ENCODE measurements at regions not wholly inside any gene's neighbourhood (a gene's known extent, or its start where the extent isn't known, plus 50 kb on each side); places are given as distances from the start of the nearest gene placed in this dataset.
"Not testable (repeated sequence)": the region's sequence is repeated elsewhere in the genome, so short reads cannot be mapped to it uniquely, and the experiment has no call there.

GRCh38 chr15:20345401-20345958 lies 196.1 kb downstream of the GOLGA6L6 start:
- no peak overlapping the region for H3K27ac ChIP-seq
- no peaks in the 10 kb centered on the region for H3K4me1 ChIP-seq
- TF ChIP-seq POLR2A (IDR thresholded peaks at IDR 0.05) (no peak), EP300 (IDR thresholded peaks at IDR 0.05) (no peak), CTCF (IDR thresholded peaks at IDR 0.05) (no peak)
- WGBS, 2 donors, result 69 to 83% methylated on average over 6 to 7 of the region's 7 CpGs
- no peaks in the 10 kb centered on the region for H3K27me3 ChIP-seq
- peaks cover 0 to 56% (median 7%) of the 10 kb centered on the region in 4 donors for H3K9me3 ChIP-seq
- no peaks in the 10 kb centered on the region for H3K36me3 ChIP-seq
- no peak overlapping the region for H3K4me3 ChIP-seq
- DNase-seq (ENCODE audit: low spot score in 2 of 2), result no peak

GRCh38 chr15:20344601-20345400 lies 196.8 kb downstream of the GOLGA6L6 start:
- TF ChIP-seq EP300 (IDR thresholded peaks at IDR 0.05) (no peak), POLR2A (IDR thresholded peaks at IDR 0.05) (no peak)
- no peaks in the 10 kb centered on the region for H3K27me3 ChIP-seq
- no peak overlapping the region for H3K4me3 ChIP-seq
- H3K36me3 ChIP-seq, result no peaks in the 10 kb centered on the region
- no peak for DNase-seq (ENCODE audit: low spot score in 2 of 2)
- no peak overlapping the region for H3K27ac ChIP-seq
- no peaks in the 10 kb centered on the region for H3K4me1 ChIP-seq
- H3K9me3 ChIP-seq, result peaks cover 0 to 60% (median 7%) of the 10 kb centered on the region in 4 donors
- WGBS, 2 donors, result 77 to 81% methylated on average over 12 of the region's 12 CpGs

- not testable (repeated sequence) for DNase-seq (ENCODE audit: low spot score in 2 of 2); H3K27ac ChIP-seq; H3K4me3 ChIP-seq; H3K36me3 ChIP-seq; H3K27me3 ChIP-seq; H3K4me1 ChIP-seq
- 68 to 78% methylated on average over 7 of the region's 10 CpGs for WGBS, 2 donors
- H3K9me3 ChIP-seq, result peaks cover 0 to 50% (median 7%) of the 10 kb centered on the region in 4 donors
Observed at GRCh38 chr15:20343395-20344211, 198.0 kb downstream of the GOLGA6L6 start.

- not testable (repeated sequence) for H3K27ac ChIP-seq; DNase-seq (ENCODE audit: low spot score in 2 of 2); H3K36me3 ChIP-seq; H3K4me1 ChIP-seq; H3K4me3 ChIP-seq; H3K27me3 ChIP-seq
- H3K9me3 ChIP-seq, result peaks cover 0 to 50% (median 7%) of the 10 kb centered on the region in 4 donors
- 50 to 52% methylated on average over 2 to 4 of the region's 4 CpGs for WGBS, 2 donors
Observed at GRCh38 chr15:20342601-20343394, 198.8 kb downstream of the GOLGA6L6 start.

- no peak for TF ChIP-seq POLR2A (IDR thresholded peaks at IDR 0.05)
- TF ChIP-seq CTCF (IDR thresholded peaks at IDR 0.05), result no peak
- no peak for TF ChIP-seq EP300 (IDR thresholded peaks at IDR 0.05)
- no peaks in the 10 kb centered on the region for H3K27me3 ChIP-seq
- no peak for DNase-seq (ENCODE audit: low spot score in 2 of 2)
- no peak overlapping the region for H3K27ac ChIP-seq
- H3K4me1 ChIP-seq, result no peaks in the 10 kb centered on the region
- H3K4me3 ChIP-seq, result no peak overlapping the region
- peaks cover 0 to 53% (median 7%) of the 10 kb centered on the region in 4 donors for H3K9me3 ChIP-seq
- 53 to 64% methylated on average over 5 of the region's 5 CpGs for WGBS, 2 donors
- H3K36me3 ChIP-seq, result no peaks in the 10 kb centered on the region
Observed at GRCh38 chr15:20341901-20342600, 199.5 kb downstream of the GOLGA6L6 start.
